WTC11 (cell line): ENCODE measurements at regions not wholly inside any gene's neighbourhood (a gene's known extent, or its start where the extent isn't known, plus 50 kb on each side); places are given as distances from the start of the nearest gene placed in this dataset.
A peak's percentile ranks its signal among the peaks of the same experiment; 100 is the strongest.

Experiments
- ATAC-seq: fragments of 200-7000 bp; cut with Tn5 transposase; 2 replicates; pipeline ENCODE4 v1.10.0; 2021; ENCODE audit warnings: mild to moderate bottlenecking, moderate library complexity
- CTCF ChIA-PET: fragments of 300-600 bp; sonication (Branson Sonifier 250); formaldehyde crosslinking; loops from one replicate; lab custom pipeline; 2021; ENCODE audit warnings: antibody characterized with exemption; lab: Charles Lee
- POLR2A ChIA-PET: fragments of 350-600 bp; sonication (Branson Sonifier 250); formaldehyde crosslinking; loops from one replicate; lab custom pipeline; 2021; ENCODE audit warnings: antibody characterized with exemption; lab: Charles Lee
- DNase-seq: peaks from one replicate; pipeline ENCODE4 v3.0.0; 2021; ENCODE audit warnings: low spot score
- H3K27ac Mint-ChIP-seq: 2 replicates; pipeline ENCODE4 v1.8.0; 2021; ENCODE audit warnings: mixed read lengths
- H3K27me3 Mint-ChIP-seq: 2 replicates; pipeline ENCODE4 v1.8.0; 2021; ENCODE audit warnings: low read depth, mild to moderate bottlenecking, moderate library complexity, mixed read lengths
- H3K36me3 Mint-ChIP-seq: 2 replicates; pipeline ENCODE4 v1.8.0; 2021; ENCODE audit warnings: mixed read lengths
- H3K4me1 Mint-ChIP-seq: 2 replicates; pipeline ENCODE4 v1.8.0; 2022; ENCODE audit warnings: mixed read lengths
- H3K4me3 Mint-ChIP-seq: 2 replicates; pipeline ENCODE4 v1.8.0; 2021; ENCODE audit warnings: mild to moderate bottlenecking, moderate library complexity, mixed read lengths
- H3K9me3 Mint-ChIP-seq: 2 replicates; pipeline ENCODE4 v1.8.0; 2021; ENCODE audit warnings: mixed read lengths
- CTCF ChIP-seq: fragments of 200-600 bp; IDR thresholded peaks from 2 replicates; pipeline ENCODE4 v1.8.0; 2022; ENCODE audit warnings: antibody characterized with exemption
- ELF4 ChIP-seq: sonication (generic); formaldehyde crosslinking; IDR thresholded peaks from 2 replicates; pipeline ENCODE4 v1.8.1; 2022; ENCODE audit warnings: low read depth, mild to moderate bottlenecking, moderate library complexity, missing genetic modification reagents
- EMX1 ChIP-seq: fragments of 250-450 bp; sonication (Bioruptor Pico); IDR thresholded peaks from 2 replicates; pipeline ENCODE4 v1.8.0; 2021; ENCODE audit warnings: mild to moderate bottlenecking
- ERG ChIP-seq: fragments of 250-450 bp; sonication (Bioruptor Pico); IDR thresholded peaks from 2 replicates; pipeline ENCODE4 v1.8.0; 2021; ENCODE audit warnings: mild to moderate bottlenecking
- FOXP1 ChIP-seq: sonication (generic); formaldehyde crosslinking; IDR thresholded peaks from 2 replicates; pipeline ENCODE4 v1.8.0; 2022; ENCODE audit warnings: missing genetic modification reagents, mild to moderate bottlenecking, moderate library complexity, borderline replicate concordance
- HMGA2 ChIP-seq: fragments of 250-450 bp; sonication (Bioruptor Pico); IDR thresholded peaks from 2 replicates; pipeline ENCODE4 v1.4.0; 2021; ENCODE audit warnings: mild to moderate bottlenecking, moderate library complexity
- JAZF1 ChIP-seq: fragments of 250-450 bp; sonication (Bioruptor Pico); IDR thresholded peaks from 2 replicates; pipeline ENCODE4 v1.9.0; 2021; ENCODE audit warnings: moderate library complexity, mild to moderate bottlenecking, inconsistent platforms
- NFE2L1 ChIP-seq: sonication (generic); formaldehyde crosslinking; IDR thresholded peaks from 2 replicates; pipeline ENCODE4 v1.8.1; 2023; ENCODE audit warnings: missing genetic modification reagents
- NR3C1 ChIP-seq: sonication (generic); formaldehyde crosslinking; conservative IDR thresholded peaks from 2 replicates; pipeline ENCODE4 v1.8.1; 2023; ENCODE audit warnings: low read depth, mild to moderate bottlenecking, missing genetic modification reagents
- OVOL2 ChIP-seq: fragments of 250-450 bp; sonication (Bioruptor Pico); IDR thresholded peaks from 2 replicates; pipeline ENCODE4 v1.9.0; 2021; ENCODE audit warnings: mild to moderate bottlenecking, borderline replicate concordance
- SMAD3 ChIP-seq: sonication (generic); formaldehyde crosslinking; IDR thresholded peaks from 2 replicates; pipeline ENCODE4 v1.8.0; 2022; ENCODE audit warnings: missing genetic modification reagents, mild to moderate bottlenecking, borderline replicate concordance
- SMAD4 ChIP-seq: sonication (generic); formaldehyde crosslinking; IDR thresholded peaks from 2 replicates; pipeline ENCODE4 v1.8.0; 2022; ENCODE audit warnings: mild to moderate bottlenecking, missing genetic modification reagents
- TCF7 ChIP-seq: sonication (generic); formaldehyde crosslinking; IDR thresholded peaks from 2 replicates; pipeline ENCODE4 v1.8.0; 2022; ENCODE audit warnings: mild to moderate bottlenecking, low read depth, missing genetic modification reagents, moderate library complexity
- USF2 ChIP-seq: sonication (generic); formaldehyde crosslinking; IDR thresholded peaks from 2 replicates; pipeline ENCODE4 v1.8.1; 2023; ENCODE audit warnings: mild to moderate bottlenecking, missing genetic modification reagents, moderate library complexity
- ZBTB43 ChIP-seq: sonication (generic); formaldehyde crosslinking; IDR thresholded peaks from 2 replicates; pipeline ENCODE4 v1.8.1; 2023; ENCODE audit warnings: mild to moderate bottlenecking, missing genetic modification reagents
- ZNF232 ChIP-seq: sonication (generic); formaldehyde crosslinking; IDR thresholded peaks from 2 replicates; pipeline ENCODE4 v1.8.0; 2022; ENCODE audit warnings: mild to moderate bottlenecking, missing genetic modification reagents
- ZNF317 ChIP-seq: sonication (generic); formaldehyde crosslinking; IDR thresholded peaks from 2 replicates; pipeline ENCODE4 v1.8.1; 2023; ENCODE audit warnings: low read depth, mild to moderate bottlenecking, moderate library complexity, missing genetic modification reagents, borderline replicate concordance
- TF ChIP-seq, protein P1 (sequence below): sonication (generic); formaldehyde crosslinking; IDR thresholded peaks from 2 replicates; pipeline ENCODE4 v1.8.0; 2022; ENCODE audit warnings: mild to moderate bottlenecking, missing genetic modification reagents
- TF ChIP-seq, protein P2 (sequence below): sonication (generic); formaldehyde crosslinking; IDR thresholded peaks from 2 replicates; pipeline ENCODE4 v1.8.0; 2022; ENCODE audit warnings: missing genetic modification reagents
- TF ChIP-seq, protein P3 (sequence below): fragments of 250-450 bp; sonication (Bioruptor Pico); IDR thresholded peaks from 2 replicates; pipeline ENCODE4 v1.9.0; 2021; ENCODE audit warnings: moderate library complexity, mild to moderate bottlenecking, inconsistent platforms, borderline replicate concordance

DNA sequence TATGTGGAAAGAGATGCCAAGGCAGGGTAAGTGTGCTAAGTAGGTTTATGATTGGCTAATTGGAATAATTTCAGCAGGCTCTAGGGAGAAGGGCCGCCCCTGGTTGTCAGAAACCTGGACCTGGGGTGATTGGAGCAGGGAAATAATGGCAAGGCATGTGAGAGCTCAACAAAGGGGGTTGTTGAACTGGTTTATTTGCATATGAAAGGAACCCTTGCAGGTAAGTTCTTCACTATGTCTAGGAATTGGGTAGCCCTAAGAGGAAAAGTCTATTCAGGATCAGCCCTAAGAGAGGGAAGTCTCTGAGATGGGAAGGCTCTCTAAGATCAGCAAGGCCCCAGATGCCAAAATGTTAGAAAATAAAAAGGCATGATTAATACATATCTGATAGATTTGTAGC, 139.9 kb upstream of the PRNP start:
- H3K27me3 Mint-ChIP-seq, result no peaks in the 10 kb centered on the region
- ATAC-seq, result peak; percentile 98
- H3K27ac Mint-ChIP-seq, result no peak overlapping the region
- H3K4me3 Mint-ChIP-seq, result no peak overlapping the region
- peaks cover 7% of the 10 kb centered on the region for H3K9me3 Mint-ChIP-seq
- DNase-seq, result peak; percentile 21
- H3K4me1 Mint-ChIP-seq, result peaks cover 37% of the 10 kb centered on the region
- CTCF ChIA-PET, result interaction anchor here (0.6 to 1.2 kb wide), 4 partner anchors 9 to 57 kb away, joined by 3 to 5 read pairs (median 4); no protein-coding TSS in a partner anchor
- TF ChIP-seq FOXP1 (CRISPR knock-in tag), result no peak
- POLR2A ChIA-PET, result no interaction called here
- 0 out of 2 replicates have a peak, but pooled peaks cover 3% of the 10 kb centered on the region for H3K36me3 Mint-ChIP-seq

DNA sequence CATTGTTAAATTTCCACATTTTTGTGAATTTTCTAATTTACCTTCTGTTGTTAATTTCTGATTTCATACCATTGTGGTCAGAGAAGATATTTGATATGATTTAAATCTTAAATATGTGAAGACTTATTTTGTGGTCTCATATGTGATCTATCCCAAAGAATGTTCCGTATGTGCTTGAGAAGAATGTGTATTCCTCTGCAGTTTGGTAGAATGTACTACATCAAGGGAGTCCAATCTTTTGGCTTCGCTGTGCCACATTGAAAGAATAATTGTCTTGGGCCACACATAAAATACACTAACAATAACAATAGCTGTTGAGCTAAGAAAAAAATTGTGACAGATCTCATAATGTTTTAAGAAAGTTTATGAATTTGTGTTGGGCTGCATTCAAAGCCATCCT, 140.7 kb upstream of the PRNP start:
- POLR2A ChIA-PET, result no interaction called here
- CTCF ChIA-PET, result interaction anchor here (1.2 kb wide), 1 partner anchor 36 kb away, joined by 5 read pairs; no protein-coding TSS in a partner anchor
- Mint-ChIP-seq H3K9me3 (peaks cover 7% of the 10 kb centered on the region), H3K36me3 (0 out of 2 replicates have a peak, but pooled peaks cover 3% of the 10 kb centered on the region), H3K27ac (no peak overlapping the region), H3K4me1 (peaks cover 37% of the 10 kb centered on the region), H3K27me3 (no peaks in the 10 kb centered on the region), H3K4me3 (no peak overlapping the region)
- no peak for ATAC-seq
- TF ChIP-seq HMGA2 (no peak), ZNF317 (no peak), USF2 (CRISPR knock-in tag) (no peak), SMAD3 (no peak), ERG (CRISPR knock-in tag) (no peak)
- no peak for DNase-seq

DNA sequence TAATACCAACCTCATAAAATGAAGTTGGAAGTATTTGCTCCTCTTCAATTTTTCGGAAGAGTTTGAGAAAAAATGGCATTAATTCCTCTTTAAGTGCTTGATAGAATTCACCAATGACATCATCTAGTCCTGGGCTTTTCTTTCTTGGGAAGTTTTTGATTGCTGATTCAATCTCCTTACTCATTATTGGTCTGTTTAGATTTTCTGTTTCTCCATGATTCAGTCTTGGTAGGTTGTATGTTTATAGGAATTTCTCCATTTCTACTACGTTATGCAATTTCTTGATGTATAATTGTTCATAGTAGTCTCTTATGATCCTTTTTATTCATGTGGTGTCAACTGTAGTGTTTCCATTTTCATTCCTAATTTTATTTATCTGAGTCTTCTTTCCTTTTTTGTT, 141.5 kb upstream of the PRNP start:
- Mint-ChIP-seq H3K27ac (no peak overlapping the region), H3K27me3 (no peaks in the 10 kb centered on the region), H3K4me3 (no peak overlapping the region), H3K9me3 (peaks cover 7% of the 10 kb centered on the region), H3K36me3 (0 out of 2 replicates have a peak, but pooled peaks cover 3% of the 10 kb centered on the region), H3K4me1 (peaks cover 37% of the 10 kb centered on the region)
- POLR2A ChIA-PET, result no interaction called here
- ATAC-seq, result no peak
- no peak for TF ChIP-seq JAZF1 (CRISPR knock-in tag)
- no peak for TF ChIP-seq NR3C1
- no peak for TF ChIP-seq ELF4 (CRISPR knock-in tag)
- TF ChIP-seq ZBTB43 (CRISPR knock-in tag), result no peak
- no peak for DNase-seq
- CTCF ChIA-PET, result no interaction called here

DNA sequence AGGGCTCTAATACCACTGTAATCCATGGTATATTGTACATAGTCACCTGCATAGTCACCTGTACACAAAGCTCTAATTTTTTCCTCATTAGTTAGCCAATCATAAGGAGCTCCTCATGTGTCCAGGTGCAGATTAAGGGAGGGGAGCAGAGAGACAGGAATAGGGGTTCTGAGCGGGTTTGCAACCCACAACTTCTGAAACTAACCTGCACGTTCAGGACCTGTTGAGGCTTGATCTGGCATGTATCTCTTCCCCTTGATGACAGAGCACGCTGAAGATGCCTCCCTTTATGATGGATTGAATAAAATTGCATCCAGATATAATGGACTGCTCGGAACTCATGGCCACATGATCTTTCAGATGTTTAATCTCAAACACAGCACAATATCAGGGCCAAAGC, 144.0 kb upstream of the PRNP start:
- H3K27ac Mint-ChIP-seq, result no peak overlapping the region
- DNase-seq, result no peak
- CTCF ChIA-PET, result interaction anchor here (0.6 kb wide), 1 partner anchor 317 kb away, joined by 3 read pairs; no protein-coding TSS in a partner anchor
- POLR2A ChIA-PET, result no interaction called here
- no peaks in the 10 kb centered on the region for H3K27me3 Mint-ChIP-seq
- no peak overlapping the region for H3K4me3 Mint-ChIP-seq
- H3K36me3 Mint-ChIP-seq, result no peaks in the 10 kb centered on the region
- H3K9me3 Mint-ChIP-seq, result no peaks in the 10 kb centered on the region
- peaks cover 28% of the 10 kb centered on the region for H3K4me1 Mint-ChIP-seq
- ATAC-seq, result no peak
- TF ChIP-seq, protein P1, sequence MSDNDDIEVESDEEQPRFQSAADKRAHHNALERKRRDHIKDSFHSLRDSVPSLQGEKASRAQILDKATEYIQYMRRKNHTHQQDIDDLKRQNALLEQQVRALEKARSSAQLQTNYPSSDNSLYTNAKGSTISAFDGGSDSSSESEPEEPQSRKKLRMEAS, result no peak
- TF ChIP-seq CTCF, result no peak
- TF ChIP-seq, protein P2, sequence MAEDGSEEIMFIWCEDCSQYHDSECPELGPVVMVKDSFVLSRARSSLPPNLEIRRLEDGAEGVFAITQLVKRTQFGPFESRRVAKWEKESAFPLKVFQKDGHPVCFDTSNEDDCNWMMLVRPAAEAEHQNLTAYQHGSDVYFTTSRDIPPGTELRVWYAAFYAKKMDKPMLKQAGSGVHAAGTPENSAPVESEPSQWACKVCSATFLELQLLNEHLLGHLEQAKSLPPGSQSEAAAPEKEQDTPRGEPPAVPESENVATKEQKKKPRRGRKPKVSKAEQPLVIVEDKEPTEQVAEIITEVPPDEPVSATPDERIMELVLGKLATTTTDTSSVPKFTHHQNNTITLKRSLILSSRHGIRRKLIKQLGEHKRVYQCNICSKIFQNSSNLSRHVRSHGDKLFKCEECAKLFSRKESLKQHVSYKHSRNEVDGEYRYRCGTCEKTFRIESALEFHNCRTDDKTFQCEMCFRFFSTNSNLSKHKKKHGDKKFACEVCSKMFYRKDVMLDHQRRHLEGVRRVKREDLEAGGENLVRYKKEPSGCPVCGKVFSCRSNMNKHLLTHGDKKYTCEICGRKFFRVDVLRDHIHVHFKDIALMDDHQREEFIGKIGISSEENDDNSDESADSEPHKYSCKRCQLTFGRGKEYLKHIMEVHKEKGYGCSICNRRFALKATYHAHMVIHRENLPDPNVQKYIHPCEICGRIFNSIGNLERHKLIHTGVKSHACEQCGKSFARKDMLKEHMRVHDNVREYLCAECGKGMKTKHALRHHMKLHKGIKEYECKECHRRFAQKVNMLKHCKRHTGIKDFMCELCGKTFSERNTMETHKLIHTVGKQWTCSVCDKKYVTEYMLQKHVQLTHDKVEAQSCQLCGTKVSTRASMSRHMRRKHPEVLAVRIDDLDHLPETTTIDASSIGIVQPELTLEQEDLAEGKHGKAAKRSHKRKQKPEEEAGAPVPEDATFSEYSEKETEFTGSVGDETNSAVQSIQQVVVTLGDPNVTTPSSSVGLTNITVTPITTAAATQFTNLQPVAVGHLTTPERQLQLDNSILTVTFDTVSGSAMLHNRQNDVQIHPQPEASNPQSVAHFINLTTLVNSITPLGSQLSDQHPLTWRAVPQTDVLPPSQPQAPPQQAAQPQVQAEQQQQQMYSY (CRISPR knock-in tag), result no peak
- no peak for TF ChIP-seq NFE2L1 (CRISPR knock-in tag)
- TF ChIP-seq, protein P3, sequence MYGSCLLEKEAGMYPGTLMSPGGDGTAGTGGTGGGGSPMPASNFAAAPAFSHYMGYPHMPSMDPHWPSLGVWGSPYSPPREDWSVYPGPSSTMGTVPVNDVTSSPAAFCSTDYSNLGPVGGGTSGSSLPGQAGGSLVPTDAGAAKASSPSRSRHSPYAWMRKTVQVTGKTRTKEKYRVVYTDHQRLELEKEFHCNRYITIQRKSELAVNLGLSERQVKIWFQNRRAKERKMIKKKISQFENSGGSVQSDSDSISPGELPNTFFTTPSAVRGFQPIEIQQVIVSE (CRISPR knock-in tag), result no peak
- TF ChIP-seq OVOL2 (CRISPR knock-in tag), result no peak
- no peak for TF ChIP-seq EMX1
- TF ChIP-seq TCF7 (CRISPR knock-in tag), result no peak
- no peak for TF ChIP-seq ZNF232
- no peak for TF ChIP-seq SMAD4 (CRISPR knock-in tag)
